C4-2B (cell line): ENCODE measurements at regions not wholly inside any gene's neighbourhood (a gene's known extent, or its start where the extent isn't known, plus 50 kb on each side); places are given as distances from the start of the nearest gene placed in this dataset.

Experiments
- H3K27ac ChIP-seq: fragments of 450-650 bp; 2 replicates; pipeline ENCODE4 v1.5.1; 2017
- CTCF ChIP-seq: fragments of 450-650 bp; conservative IDR thresholded peaks from 2 replicates; pipeline ENCODE4 v1.5.1; 2017; ENCODE audit warnings: mild to moderate bottlenecking
- ZFX ChIP-seq: fragments of 450-650 bp; IDR thresholded peaks from 2 replicates; pipeline ENCODE4 v1.6.1; 2017

DNA sequence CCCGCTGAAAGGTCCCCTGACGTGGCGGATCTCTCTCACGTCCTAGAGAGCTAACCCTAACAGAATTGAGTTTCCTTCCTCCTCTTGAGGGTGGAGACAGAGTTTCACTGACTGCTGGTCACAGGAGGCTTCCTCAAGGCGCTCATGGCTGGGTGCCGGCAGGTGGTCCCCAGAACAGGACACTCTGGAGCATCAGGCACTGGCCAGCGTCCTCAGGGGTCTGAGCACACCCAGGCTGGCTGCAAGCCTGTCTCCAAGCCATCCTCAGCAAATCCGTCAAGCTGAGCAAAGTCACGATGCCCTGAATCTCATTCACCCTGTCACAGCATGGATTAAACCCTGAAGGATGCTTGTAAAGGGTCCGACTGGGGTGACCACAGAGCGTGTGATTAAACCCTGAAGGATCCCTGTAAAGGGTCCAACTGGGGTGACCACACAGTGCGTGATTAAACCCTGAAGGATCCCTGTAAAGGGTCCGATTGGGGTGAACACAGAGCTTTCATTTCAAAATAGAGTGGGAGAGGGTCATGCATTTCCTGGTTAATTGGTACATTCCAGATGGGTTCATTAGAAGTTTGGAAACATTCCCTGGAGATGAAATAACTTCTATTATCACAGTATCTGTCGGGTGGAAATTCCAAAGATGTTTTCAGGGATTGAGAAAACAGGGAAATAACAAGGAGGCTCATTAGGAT, 473.0 kb downstream of the BRD1 start:
- TF ChIP-seq CTCF (no peak), ZFX (no peak)
- H3K27ac ChIP-seq, result no peak overlapping the region

- H3K27ac ChIP-seq, result no peak overlapping the region
- no peak for TF ChIP-seq ZFX
- no peak for TF ChIP-seq CTCF
These were observed 474.4 kb downstream of the BRD1 start for GRCh38 chr22:49353235-49353634.

GRCh38 chr22:49352361-49353169, 475.1 kb downstream of the BRD1 start:
- no peak overlapping the region for H3K27ac ChIP-seq
- TF ChIP-seq ZFX (no peak), CTCF (no peak)

DNA sequence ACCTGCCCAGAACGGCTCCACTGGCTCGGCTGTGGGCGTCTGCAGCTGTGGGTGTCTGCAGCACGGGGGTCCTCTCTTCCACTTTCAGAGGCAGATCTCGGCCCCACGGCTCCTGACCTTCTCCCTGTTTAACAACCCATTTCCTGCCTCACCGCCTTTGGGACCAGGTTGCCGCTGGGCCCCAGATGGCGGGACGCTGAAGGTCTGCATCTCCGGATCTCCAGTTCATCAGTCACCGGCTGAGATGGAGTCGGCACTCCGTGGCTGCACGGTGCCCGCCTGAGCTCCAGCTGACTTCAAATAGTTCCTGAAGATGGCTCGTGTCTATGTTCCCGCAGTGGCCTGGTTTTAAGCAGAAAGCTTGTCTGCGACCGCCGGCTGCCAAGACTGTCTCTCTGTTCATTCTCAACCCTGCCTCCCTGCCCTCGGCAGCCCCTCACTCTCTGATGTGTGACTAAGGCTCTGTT, 475.9 kb downstream of the BRD1 start:
- TF ChIP-seq ZFX (no peak), CTCF (no peak)
- no peak overlapping the region for H3K27ac ChIP-seq

GRCh38 chr22:49350441-49351121, 477.1 kb downstream of the BRD1 start:
- no peak overlapping the region for H3K27ac ChIP-seq
- no peak; the same call in 1 of the 2 replicates for TF ChIP-seq CTCF
- no peak for TF ChIP-seq ZFX

- H3K27ac ChIP-seq, result no peak overlapping the region
- TF ChIP-seq ZFX (no peak), CTCF (no peak)
These were observed 477.8 kb downstream of the BRD1 start for GRCh38 chr22:49349841-49350381.
